GM18511 (cell line): ENCODE measurements at regions not wholly inside any gene's neighbourhood (a gene's known extent, or its start where the extent isn't known, plus 50 kb on each side); places are given as distances from the start of the nearest gene placed in this dataset.
A peak's percentile ranks its signal among the peaks of the same experiment; 100 is the strongest.
"Not testable (repeated sequence)": the region's sequence is repeated elsewhere in the genome, so short reads cannot be mapped to it uniquely, and the experiment has no call there.

Source experiments
- ATAC-seq: cut with Tn5 transposase; IDR thresholded peaks from one replicate; pipeline ENCODE4 v1.9.1; 2021; ENCODE audit warnings: mild to moderate bottlenecking, moderate library complexity; ENCODE audit not compliant: unreplicated experiment

DNA sequence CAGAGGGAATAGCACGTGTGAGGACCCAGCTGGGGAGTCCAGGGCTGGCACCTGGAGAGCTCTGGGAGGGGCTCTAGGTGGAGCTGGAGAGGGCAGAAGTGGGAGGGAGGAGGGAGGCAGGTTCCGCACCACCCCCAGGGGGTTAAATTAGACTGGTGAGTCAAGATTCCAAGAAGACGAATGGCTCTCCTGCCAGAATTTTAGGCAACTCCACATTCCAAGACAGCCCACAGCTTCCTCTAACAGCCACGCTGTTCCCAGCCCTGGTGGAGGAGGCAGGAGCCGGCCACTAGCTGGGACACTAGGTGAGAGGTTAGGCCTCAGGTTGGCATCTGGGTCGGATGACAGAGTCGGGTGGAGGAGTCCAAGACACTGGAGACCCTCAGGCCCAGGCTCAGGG lies 60.2 kb downstream of the TFAP2C start:
- ATAC-seq = no peak

DNA sequence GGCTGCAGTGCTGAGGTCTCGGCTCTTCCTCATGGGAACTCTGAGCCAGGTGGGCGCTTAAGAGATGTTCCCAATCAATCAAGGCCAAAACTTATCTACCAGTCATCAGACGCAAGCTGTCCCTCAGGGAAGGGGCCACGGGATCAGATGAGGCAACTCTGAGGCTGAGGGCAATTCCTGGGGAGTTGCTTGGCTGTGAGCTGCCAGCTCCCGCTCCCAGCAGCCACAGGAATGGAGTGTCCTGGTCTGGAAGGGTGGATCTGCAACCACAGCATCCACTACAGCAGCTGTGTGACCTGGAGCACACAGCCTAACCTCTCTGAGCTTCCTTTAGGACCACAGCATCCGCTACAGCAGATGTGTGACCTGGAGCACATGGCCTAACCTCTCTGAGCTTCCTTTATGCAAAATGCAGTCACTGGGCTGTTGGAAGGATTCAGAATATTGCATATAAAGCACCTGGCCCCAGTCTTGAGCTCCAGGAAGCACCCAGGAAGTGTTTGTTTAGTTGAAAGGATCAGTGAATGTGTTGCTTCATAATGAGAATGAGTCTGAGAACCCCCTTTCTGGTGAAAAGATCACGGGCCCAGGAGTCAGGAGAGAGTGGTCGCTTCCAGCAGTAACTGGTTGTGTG lies 60.9 kb downstream of the TFAP2C start:
- ATAC-seq = no peak

DNA sequence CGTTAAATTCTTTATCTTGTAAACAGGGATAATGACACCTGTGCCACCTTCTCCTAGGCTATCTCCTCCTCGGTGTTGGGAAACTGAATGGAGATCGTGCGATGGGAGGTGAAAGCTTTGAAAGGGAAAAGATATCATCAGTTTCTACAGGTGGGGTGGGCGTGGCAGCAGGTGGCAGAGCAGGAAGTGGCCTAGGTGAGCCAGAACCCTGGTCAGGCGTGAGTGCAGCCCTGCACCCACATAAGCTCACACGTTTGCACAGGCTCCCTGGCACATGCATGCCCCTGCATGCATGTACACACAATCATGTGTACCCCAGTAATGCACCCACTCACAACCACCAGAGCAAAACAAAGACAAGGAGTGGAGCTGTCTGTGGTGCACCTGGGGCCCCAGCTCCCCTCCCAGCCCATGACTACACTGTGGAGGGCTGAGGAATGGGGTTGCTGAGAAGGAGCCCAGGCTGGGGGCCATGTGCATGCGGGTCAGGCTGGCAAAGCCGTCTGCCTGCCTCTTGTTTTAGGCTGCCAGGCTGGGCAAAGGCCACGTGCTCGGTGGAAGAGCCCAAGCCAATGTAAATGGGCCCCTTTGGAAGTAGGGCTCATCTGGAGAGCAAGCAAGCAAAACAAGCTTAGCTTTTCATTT lies 61.5 kb downstream of the TFAP2C start:
- ATAC-seq = no peak

DNA sequence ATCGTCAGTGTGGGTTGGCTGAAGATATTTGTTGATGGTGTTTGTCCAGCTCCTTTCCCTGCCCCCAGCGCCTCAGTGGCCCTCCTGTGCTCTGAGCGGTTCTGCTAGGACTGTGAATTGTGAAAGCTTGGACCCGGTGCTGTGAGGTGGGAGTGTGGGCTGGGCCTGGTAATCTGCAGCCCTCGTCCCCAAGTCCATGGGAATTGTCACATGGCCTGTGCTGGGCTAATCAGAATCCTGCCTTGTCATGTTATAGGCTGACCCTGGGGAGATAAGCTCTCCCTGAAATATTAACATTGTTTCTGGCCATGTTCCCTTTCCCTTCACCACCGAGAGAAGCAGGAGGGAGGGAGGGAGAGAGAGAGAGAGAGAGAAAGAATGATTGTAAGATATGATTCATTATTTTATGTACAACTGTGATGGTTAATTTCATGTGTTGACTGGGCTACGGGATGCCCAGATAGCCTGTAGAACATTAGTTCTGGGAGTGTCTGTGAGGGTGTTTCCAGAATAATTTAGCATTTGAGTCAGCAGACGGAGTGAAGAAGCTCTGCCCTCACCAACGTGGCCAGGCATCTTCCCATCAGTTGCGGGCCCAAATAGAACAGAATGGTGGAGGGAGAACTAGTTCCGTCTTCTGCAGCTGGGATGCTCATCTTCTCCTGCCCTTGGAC lies 62.4 kb downstream of the TFAP2C start:
- no peak for ATAC-seq

DNA sequence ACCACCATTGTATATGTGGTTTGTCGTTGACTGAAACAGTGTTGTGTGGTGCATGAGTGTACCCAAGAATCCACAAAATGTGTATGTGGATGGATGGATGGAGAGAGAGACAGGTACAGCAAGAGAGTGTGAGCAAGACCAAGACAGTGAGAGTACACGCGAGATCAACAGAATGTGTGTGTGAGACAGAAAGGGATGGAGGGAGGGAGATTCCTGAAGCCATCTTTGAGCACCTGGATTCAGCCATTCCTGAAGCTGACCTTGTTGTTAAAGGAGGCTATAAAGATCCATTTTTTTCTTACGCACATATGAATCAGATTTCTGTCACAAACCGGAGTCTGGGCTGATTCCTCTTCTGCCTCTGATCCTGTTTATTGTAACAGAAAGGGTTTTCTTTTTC lies 64.1 kb downstream of the TFAP2C start:
- no peak for ATAC-seq

DNA sequence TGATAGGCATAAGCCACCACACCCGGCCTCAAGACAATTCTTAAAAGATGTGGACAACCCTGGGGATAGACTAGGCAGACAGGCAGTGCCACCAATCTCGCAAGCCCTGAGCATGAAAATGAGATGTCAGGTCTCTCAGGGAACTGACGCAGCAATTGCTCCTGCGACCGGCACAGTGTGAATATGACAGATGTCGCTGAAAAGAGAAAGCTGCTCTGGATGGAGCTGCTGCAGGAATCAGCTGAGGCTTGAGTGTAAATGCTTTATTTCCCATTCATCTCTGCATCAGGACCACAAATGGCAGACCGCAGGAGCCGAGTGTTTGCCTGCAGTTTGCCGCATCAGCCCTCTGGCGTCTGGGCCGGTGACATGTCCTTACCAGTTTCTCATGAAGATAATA lies 68.4 kb downstream of the TFAP2C start:
- ATAC-seq = no peak

DNA sequence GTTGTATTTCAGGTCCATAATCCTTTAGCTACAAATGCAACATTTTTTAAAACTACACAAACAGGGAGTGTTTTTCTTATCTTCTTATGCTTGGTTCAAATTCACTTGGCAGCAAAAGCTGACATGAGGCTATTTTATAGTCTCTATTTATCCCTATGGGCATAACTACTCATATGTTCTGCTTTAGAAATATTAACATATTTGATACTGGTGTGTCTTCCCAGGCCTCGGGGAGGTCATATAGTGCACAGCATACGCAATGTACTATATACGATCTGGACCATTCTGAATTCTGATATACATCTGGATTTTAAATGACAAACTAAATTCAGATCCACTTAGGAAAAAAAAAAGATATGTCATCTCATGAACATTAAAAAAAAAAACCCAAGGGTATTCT lies 69.2 kb downstream of the TFAP2C start:
- no peak for ATAC-seq

DNA sequence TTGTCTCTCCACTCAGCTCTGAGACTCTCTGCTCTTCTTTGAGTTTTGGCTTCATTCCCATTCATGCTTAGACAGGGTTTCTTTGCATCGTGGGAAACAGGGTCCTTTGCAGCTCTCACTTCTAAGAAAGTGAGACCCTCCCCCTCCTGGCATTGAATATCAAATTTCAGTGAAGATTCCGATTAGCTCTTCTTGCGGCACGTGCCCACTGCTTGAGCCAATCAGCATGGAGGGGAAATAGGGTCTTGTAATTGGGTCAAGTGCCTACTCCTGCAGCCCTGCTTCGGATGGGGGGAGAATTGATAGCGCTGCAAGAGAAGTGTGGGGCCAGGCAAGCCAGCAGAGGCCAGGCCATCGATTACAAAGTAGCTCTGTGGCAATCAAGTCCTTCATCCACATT lies 69.6 kb downstream of the TFAP2C start:
- no peak for ATAC-seq

DNA sequence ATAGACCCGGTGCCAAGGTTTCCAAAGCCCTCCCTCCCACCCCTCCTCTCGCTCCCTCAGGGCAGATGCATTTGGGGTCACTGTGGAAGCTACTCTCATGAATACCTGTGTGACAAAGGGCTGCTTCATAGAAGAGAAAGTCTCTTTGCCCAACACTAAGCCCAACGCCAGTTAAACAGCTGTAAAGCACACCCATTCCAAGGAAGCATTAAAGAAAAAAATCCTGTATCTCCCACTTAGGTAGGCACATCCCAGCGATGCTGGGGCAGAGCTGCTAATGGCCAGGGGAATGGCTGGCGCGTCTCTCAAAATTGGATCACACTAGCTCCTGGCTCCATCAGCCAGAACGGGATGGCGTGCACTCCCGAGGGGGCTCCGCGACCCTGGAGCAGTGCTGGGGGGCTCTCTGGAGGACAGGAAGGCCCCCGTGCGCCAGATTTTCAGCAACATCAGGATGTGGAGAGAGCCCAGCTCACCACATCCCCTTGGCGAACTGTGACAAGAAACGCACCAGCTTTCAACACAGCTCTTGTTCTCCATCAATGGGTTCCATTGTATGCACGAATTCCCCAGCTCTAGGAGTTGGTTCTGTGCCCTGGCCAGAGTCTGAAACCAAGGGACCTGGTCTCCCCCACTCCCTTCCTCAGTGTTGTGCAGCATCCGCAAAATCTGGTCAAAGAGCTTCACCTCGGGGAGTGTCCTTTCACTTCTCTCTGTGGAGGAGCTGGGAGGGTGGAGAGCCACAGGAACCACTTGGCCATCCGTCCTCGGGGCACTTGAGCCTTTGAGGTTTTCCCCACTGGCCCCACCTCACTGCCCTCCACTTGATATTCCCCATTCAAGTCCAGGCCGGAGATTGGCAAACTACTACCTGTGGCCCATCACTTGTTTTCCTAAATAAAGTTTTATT lies 74.1 kb downstream of the TFAP2C start:
- no peak for ATAC-seq

DNA sequence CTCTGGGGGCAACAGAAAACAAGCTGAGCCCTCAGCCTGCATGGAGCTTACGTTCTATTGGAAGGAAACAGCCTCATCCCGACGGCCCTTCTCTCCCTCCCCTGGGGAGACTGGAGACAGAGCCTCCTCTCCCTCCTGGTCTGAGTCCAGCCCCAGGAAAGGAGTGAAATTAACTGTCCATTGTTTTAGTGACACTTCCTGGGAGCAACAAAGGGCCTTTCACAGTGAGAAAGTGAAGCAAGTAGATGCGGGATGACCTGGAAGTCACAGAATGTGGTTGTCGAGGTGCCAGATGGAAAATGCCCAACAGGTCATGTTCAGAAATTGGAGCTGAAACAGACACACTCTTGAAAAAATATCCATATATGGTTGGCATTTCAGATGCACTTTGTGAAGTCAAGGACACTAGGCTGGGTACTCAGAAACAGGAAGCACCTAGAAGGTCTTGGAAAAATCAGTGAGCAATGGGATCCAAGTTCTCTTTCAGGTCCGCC lies 77.8 kb downstream of the TFAP2C start:
- no peak for ATAC-seq

DNA sequence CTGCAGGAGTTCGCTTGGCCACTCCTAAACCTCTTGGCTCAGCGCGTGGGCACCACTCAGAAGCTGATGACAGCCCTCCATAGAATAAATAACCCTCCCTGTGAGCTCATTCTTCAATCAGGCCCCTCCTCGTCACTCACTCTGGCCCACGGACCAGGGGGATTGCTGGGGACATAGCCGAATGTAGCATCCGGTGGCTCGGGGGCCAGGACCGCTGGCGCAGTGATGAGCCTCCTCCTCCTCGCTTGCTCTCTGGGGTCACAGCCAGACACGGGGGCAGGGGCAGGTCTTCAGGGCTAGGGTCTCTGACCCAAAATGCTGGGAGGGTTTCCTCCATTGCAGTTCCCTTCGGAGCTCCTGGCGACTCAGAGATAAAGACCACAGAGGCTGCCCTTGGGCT lies 79.9 kb downstream of the TFAP2C start:
- no peak for ATAC-seq

DNA sequence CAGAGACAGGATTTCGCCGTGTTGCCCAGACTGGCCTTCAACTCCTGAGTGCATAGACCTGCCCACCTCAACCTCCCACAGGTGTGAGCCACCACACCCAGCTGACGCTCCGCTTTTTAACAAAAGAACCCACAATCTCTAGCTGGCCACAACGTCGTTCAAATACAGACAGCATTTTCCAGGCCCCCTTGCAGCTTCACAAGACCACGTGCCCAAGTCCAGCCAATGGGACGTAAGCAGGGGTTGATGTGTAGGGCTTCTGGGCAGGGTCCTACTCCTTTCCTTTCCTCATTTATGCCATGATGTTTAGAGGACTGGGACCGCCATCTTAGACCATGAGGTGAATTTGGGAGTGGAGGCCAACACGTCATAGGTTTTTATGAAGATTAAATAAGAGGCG lies 81.0 kb downstream of the TFAP2C start:
- ATAC-seq = no peak

DNA sequence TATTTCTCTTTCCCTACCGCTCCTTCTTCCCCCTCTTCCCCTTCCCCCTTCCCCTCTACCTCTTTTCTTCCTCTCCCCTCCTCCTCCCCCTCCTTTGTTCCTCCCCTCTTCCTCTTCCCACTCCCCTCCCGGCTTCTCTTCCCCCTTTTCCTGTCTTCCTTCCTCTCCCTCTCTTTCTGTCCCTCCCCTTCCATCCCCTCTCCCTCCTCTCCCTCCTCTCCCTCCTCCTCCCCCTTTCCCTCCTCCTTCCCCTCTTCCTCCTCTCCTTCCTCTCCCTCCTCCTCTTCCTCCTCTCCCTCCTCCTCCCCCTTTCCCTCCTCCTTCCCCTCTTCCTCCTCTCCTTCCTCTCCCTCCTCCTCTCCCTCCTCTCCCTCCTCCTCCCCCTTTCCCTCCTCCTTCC lies 81.5 kb downstream of the TFAP2C start:
- ATAC-seq = not testable (repeated sequence)

DNA sequence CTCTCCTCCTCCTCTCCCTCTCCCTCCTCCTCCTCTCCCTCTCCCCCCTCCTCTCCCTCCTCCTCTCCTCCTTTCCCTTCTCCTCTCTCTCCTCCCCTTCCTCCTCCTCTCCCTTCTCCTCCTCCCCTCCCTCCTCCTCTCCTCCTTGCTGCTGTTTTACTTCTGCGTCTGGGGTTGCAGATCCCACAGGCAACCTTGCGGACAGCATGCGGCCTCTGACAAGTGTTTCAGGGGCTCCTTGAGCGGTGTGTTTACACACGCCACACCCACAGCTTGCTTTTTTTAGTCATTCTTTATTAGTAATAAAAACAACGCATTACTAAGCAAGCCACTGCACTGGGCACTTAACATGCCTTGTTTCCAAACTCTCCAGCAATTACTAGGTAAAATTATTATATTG lies 81.9 kb downstream of the TFAP2C start:
- ATAC-seq = no peak

DNA sequence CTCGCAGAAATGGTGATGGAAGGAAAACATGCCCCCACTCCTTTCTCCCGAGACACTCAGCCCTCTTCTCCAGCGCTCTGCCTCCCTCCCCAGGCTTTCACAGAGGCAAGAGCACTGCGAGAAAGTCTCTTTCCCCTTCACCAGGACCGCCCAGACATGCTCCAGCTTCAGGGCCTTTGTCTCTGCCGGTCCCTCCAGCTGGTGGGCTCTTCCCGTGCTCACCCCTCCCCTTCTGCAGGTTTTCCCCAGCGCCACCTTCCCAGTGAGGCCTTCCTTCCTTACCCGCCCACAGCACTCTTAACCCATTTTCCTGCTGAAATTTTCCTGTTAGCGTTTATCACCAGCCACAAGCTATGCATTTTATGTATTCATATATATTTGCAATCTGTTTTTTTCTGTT lies 86.2 kb downstream of the TFAP2C start:
- no peak for ATAC-seq

DNA sequence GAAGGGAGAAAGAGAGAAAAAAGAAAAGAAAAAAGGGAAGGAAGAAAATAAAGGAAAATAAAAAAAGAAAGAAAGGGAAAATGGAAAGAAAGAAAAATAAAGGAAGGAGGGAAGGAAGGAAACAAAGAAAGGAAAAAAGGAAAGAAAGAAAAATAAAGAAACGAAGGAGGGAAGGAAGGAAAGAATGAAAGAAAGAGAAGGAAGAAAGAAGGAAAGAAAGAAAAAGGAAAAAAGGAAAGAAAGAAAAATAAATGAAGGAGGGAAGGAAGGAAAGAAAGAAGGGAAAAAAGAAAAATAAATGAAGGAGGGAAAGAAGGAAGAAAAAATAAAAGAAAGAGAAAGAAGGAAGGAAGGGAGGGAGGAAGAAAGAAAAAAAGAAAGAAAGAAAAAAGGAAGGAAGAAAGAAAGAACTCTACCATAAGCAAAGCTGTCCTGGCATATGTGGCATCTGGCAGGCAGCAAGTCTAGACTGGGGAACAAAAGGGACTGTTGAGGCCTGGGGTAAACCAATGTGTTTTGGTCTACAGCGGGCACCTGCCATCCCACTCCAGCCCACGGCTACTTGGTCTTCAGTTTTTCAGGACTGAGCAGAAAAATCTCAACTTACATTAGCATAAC lies 86.9 kb downstream of the TFAP2C start:
- ATAC-seq = no peak

DNA sequence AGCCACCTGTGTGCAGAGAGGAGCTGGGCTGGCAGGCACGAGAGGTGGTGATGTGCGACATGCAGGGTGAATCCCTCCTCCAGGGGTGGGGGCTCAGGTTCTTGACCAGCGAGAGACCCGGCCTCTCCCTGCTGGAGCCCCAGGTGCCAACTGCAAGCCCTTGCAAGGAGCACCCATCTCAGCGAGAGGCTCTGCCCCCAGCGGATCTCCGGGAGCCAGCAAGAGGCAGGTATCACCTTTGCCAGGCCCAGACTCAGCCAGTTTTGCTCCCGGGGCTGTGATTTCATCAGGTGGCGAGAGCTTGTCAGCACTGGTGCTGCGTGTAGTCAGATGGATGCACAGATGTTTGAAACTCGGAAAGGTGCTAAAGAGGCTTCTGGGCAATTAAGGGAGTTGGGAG lies 87.7 kb downstream of the TFAP2C start:
- no peak for ATAC-seq

DNA sequence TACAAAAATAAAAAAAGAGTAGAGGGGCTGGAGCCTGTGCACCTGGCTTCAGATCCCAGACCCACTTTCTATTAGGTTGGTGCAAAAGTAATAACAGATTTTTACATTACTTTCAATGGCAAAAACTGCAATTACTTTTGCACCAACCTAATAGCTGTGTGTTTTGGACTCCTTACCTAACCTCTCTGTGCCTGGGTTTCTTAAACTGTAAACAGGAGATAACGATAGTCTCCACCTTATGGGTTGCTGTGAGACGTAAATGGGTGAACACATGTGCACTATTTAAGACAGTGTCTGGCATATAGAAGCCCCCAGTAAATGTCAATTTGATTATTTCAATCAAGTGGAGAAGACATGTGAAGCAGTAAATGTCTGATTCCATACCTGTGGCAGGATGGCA lies 89.7 kb downstream of the TFAP2C start:
- no peak for ATAC-seq

DNA sequence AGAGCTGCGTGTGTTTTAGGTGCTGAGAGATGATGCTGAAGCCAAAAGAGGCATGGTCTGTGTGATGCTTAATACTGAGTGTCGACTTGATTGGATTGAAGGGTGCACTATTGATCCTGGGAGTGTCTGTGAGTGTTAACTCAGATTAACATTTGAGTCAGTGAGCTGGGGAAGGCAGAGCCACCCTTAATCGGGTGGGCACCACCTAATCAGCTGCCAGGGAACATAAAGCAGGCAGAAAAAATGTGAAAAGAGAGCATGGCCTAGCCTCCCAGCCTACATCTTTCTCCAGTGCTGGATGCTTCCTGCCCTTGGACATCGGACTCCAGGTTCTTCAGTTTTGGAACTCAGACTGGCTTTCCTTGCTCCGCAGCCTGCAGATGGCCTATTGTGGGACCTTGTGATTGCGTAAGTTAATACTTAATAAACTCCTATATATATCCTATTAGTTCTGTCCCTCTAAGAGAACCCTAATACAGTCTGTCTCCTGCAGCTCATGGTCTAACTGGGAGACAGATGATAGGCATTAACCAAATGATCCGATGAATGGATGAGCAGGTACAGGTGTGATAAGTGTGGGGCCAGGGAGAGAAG lies 91.6 kb downstream of the TFAP2C start:
- no peak for ATAC-seq

DNA sequence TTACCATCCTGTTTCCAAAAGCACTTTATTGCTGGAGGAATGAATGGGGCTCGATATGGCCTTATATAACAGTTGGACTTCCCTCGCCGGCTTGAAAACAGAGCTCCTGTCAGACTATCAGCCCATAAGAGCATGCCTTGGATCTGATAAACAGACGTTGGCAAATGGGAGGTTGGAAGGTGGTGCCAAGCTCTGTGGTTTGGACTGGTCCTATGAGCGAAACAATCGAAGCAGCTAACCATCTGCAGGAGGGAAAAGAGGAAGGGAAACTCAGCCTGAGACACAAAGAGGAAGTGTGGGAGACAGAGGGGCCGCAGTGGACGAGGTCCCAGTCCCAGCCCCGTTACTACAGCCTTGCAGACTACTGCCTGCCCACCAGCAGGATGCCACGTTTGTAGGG lies 92.9 kb downstream of the TFAP2C start:
- ATAC-seq = peak; percentile 65
